NCI-H1092 (cell line): ENCODE measurements at regions not wholly inside any gene's neighbourhood (a gene's known extent, or its start where the extent isn't known, plus 50 kb on each side); places are given as distances from the start of the nearest gene placed in this dataset.
"Not testable (repeated sequence)": the region's sequence is repeated elsewhere in the genome, so short reads cannot be mapped to it uniquely, and the experiment has no call there.

Experiments
- DNase-seq: peaks from one replicate; lab custom pipeline; 2025; lab: John Stamatoyannopoulos, UW

DNA sequence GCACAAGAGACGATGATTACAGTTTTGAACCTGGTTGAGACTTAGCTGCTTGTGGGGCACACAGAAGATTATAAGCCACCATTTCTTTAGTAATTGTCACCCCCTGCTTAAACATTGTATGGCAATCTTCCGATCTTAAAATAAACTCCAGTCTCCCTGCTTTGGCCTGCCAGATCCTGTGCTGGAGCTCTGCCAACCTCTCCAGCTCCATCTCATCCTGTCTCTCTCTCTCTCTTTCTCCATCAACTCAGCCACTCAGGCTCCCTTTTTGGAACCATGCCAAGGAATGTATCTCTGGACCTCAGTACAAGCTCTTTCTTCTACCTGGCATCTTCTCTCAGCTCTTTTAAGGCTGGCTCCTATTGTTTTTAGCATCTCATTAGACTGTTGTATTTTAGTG, 1053.2 kb downstream of the REEP3 start:
- no peak for DNase-seq

GRCh38 chr10:64576497-64576896, 1055.3 kb downstream of the REEP3 start:
- DNase-seq, result no peak

DNA sequence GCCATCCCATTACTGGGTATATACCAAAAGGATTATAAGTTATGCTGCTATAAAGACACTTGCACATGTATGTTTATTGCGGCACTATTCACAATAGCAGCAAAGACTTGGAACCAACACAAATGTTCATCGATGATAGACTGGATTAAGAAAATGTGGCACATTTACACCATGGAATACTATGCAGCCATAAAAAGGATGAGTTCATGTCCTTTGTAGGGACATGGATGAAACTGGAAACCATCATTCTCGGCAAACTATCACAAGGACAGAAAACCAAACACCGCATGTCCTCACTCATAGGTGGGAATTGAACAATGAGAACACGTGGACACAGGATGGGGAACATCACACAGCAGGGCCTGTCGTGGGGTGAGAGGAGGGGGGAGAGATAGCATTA, 1057.6 kb downstream of the REEP3 start:
- not testable (repeated sequence) for DNase-seq

DNA sequence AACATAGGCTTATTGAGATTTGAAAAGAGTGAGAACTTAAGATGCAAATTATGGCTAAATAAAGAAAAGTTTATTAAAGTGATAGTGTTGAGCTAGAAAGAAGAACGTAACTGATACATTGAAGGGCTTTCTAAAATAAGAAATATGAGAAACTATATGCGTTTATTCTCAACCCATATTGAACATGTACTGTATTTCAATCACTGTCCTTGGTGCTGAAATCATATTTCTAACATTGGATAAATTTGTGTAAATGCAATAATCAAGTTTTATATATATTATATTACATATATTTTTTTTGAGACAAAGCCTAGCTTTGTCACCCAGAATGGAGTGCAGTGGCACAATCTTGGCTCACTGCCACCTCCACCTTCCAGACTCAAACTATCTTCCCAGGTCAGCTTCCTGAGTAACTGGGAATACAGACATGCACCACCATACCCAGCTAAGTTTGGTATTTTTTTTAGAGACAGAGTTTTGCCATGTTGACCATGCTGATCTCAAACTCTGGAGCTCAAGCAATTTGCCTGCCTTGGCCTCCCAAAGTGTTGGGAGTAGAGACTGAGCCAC, 1065.8 kb downstream of the REEP3 start:
- no peak for DNase-seq

DNA sequence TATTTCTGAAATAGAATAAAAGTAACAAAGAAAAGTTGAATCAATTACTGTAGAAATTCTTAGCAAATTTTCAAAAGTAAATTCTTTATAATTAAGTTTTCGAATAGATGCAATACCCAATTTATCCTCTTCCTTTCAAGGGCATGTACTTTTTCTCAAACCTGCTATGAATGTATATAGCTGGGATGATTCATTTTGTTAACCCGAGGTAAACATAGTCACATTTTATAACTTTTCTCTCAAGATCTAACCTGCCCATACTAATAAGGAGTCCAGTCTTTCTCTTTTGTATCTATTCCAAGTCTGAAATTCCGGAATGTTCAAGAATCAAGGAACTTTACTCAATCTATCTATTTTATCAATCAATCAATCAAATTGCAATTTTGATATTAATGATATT, 1072.9 kb downstream of the REEP3 start:
- no peak for DNase-seq

DNA sequence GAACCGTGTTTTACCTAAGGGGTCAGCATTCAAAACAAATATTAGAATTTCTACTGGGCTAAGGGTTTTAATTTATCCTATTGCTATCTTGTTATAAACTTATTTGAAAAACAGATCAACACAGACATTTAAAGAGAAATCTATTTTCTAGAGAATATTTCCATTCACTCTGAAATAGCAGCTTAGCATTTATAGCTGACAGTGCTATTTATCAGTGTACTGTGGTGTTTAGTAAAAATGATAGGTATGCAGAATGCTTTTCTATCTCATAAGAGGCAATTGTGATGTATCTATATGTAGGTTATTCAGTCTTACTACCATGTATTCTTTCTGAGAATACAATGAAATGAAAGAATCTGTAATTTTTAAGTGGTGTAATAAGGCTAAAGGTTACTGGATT, 1077.4 kb downstream of the REEP3 start:
- no peak for DNase-seq

DNA sequence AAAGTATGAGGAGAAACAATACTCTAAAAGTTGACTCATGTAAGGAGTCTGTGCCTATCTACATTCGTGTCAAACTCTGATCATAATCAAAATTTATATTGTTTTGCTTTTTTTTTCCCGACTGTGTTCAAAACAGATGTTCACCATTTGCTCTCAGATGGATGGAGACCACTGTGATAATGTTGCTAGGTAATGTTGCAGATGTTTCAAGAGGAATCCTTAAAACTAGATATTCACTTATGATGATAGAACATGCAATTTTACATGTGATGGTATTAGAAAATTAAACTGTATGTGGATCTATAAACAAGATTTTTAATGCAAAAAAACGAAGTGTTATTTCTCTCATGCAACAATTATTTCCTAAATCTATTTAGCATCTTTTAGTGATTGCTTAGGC, 1080.1 kb downstream of the REEP3 start:
- DNase-seq, result no peak

DNA sequence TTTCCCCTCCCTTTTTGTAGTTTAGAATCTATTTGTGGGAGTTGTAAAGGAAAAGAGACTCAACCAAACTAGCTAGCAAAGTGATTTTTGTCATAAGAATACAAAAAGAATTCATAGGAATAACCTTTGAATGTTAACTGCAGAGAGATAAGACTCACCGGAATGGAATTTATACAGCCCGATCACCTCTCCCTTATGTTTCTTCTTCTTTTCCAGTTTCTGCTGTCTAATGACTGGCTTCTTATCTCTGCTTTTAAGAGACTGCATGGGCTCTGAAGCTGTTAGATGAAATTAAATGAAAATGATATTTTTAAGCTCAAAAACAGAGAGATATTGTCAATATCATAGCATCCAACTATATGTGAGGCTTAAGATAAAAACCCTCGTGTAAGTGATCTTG, 1095.9 kb downstream of the REEP3 start:
- no peak for DNase-seq

DNA sequence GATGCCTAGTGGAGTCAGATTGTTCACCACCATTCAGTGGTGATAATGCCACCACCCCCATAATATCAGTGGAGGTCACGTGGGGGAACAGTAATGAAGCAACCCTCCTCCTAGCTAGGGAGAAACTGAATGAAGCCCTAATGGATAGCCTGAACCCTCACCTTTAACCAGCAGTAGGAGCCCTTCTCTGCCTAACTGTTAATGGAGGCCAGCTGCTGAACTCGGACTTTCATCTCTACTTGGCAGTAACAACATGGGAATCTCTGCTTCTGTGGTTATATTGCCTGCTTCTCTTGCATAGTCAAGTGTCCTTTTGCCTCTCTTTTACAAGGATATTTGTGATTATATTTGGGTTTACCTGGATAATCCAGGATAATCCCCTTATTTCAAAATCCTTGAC, 1097.9 kb downstream of the REEP3 start:
- no peak for DNase-seq

DNA sequence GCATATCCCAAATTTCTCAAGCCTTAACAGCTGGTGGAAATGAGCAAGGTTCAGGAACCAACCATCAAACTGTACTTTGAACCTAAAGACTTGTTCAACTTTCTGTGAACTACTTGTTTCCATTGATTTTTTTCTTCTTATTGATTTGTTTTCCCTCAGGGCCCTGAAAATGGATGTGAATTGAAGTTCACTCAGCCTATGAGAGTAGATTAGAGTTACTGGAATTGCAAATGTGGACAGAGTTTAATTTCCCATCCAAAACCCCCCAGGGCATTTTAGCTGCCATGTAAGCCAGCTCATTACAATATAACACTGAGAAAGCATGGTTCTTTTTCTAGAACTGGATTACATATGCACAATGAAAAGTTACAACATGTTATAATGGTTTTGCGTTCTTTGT, 1105.7 kb downstream of the REEP3 start:
- DNase-seq, result no peak

- DNase-seq, result no peak
Measured at GRCh38 chr10:64630534-64630933, 1109.3 kb downstream of the REEP3 start.

DNA sequence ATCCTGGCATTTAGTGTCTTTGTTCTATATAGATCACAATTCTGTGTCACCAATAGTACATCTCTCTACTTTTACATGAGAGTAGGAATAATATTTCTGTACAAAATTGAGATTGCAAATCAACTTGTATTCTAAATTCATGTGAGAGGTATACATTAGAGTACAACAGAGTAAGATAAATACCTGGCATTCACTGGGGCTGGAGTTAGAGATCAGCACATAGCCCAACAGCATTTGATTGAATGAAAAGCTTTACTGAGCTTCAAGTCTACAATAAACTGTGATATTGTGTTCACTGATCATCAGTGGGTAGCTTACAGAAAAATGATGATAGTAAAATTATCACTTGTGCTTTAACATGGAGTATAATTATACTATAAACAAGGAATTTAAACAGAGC, 1114.7 kb downstream of the REEP3 start:
- no peak for DNase-seq

- DNase-seq, result no peak
Measured at GRCh38 chr10:64636461-64636860, 1115.3 kb downstream of the REEP3 start.

- no peak for DNase-seq
Measured at GRCh38 chr10:64637939-64638338, 1116.7 kb downstream of the REEP3 start.

DNA sequence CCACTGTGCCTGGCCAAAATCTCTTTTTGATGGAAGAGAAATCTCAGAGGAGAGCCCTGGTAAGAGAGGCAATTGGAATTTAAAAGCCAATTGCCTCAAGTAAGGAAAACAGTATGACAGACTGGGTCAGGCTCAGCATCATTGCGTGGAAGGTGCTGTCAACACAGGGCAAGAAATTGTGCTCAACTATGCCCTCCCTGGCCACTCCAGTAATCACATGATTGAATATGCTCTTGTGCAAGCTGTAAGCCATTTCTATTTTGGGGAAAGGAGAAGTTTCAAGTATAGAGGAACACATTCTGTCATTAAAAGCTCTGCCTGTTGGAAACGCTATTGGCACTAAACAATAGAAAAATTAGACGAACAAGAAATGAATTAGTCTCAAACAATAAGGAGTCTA, 1127.7 kb downstream of the REEP3 start:
- no peak for DNase-seq

GRCh38 chr10:64658528-64658927, 1137.3 kb downstream of the REEP3 start:
- no peak for DNase-seq

GRCh38 chr10:64659311-64659710, 1138.1 kb downstream of the REEP3 start:
- no peak for DNase-seq

DNA sequence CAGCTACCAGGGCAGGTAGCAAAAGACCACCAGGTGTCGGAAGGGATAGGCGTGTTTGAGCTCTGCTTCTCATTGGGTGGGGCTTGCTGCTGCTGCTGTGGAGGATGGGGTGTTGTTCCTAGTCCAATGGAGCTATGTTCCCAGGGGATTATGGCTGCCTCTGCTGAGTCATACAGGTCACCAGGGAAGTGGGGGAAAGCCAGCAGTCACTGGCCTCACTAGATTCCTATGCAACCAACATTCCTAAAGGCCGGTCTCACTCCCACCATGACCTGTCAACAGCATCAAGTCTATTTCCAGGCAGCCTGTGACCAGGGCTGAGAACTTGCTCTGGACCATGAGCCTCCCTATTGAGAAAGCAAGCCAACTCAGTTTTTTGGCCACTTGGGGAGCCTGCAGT, 1160.8 kb downstream of the REEP3 start:
- no peak for DNase-seq

DNA sequence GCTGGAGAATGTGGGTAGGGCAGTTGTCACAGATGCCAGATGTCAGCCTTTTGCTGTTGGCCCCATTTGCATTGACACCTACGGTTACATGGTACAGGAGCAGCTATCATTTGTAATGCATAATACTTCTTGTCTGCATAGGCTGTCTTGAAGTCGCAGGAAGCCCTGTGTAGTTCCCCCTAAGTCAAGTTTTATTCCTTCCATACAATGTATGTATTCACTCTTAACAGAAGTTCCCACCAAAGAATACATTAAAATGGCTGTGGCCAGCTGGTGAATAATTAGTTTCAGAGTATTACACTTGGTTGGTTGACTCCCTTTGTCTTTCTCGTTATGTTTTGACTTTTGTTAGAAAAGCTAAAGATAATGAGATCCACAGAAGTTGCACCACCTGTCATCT, 1169.0 kb downstream of the REEP3 start:
- no peak for DNase-seq

DNA sequence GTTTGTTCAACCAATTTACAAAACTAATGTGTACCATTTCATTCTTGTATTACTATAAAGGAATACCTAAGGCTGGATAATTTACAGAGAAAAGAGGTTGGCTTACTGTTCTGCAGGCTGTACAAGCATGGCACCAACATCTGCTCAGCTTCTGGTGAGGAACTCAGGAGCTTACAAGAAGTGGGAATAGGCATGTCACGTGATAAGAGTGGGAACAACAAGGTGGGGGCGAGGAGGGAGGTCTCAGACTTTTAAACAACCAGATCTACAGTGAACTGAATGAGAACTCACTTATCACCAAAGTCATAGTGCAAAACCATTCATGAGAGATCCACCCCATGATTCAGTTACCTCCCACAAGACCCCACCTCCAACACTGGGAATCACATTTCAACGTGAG, 1178.0 kb downstream of the REEP3 start:
- DNase-seq, result no peak

- not testable (repeated sequence) for DNase-seq
Measured at GRCh38 chr10:64702086-64702485, 1180.9 kb downstream of the REEP3 start.

DNA sequence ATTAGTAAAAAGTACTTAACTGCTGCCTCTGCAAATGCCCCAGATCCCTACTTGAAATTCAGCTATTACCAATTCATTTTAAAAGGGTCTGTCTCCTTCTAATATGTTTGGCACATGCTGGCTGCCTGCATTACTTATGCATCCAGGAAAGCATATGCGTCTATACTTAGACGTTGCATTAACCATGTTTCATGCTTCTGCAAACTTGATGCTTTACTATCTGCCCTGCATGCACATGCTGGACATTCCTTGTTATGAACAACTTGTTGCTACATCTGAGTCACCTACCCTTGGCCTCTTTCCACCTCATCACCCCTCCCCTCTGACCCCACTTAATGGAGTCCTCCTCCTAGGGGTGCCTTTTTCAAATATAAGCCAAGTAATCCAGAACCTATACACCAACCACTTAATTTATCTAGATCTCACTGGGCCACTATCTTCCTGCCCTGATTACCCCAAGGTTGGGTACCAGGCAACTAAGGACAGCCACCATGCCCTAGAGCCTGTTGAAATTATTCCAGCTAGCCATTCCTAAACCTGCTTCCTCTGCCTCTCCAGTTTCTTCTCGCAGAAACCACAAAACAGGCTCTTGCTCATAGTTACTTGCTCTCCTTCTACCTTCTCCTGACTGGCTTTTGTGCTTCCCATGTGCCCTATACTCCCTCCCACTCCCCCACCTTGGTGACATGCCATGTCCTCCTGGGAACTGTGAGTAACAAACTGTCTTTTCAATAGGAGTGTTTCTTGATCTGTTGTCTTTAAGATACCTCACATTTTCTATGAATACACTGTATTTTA, 1187.9 kb downstream of the REEP3 start:
- DNase-seq, result no peak

GRCh38 chr10:64726466-64726865, 1205.3 kb downstream of the REEP3 start:
- DNase-seq, result no peak

GRCh38 chr10:64731016-64731415, 1209.8 kb downstream of the REEP3 start:
- no peak for DNase-seq
